Hepatocyte (in vitro differentiated cells): ENCODE measurements at regions not wholly inside any gene's neighbourhood (a gene's known extent, or its start where the extent isn't known, plus 50 kb on each side); places are given as distances from the start of the nearest gene placed in this dataset.

ENCODE experiments used
- CTCF ChIP-seq: fragments of 200-600 bp; sonication (generic); IDR thresholded peaks from 2 replicates; pipeline ENCODE4 v1.5.1; 2016; ENCODE audit warnings: antibody characterized with exemption, mild to moderate bottlenecking; ENCODE audit not compliant: poor library complexity
- EZH2 ChIP-seq: fragments of 200-600 bp; sonication (generic); IDR thresholded peaks from 2 replicates; pipeline ENCODE4 v1.6.1; 2016; ENCODE audit warnings: antibody characterized with exemption, mild to moderate bottlenecking, borderline replicate concordance

GRCh38 chr11:45060707-45061106 is 85.7 kb upstream of the PRDM11 start:
- TF ChIP-seq CTCF (no peak), EZH2 (no peak)
